K562 (cell line): ENCODE measurements at regions not wholly inside any gene's neighbourhood (a gene's known extent, or its start where the extent isn't known, plus 50 kb on each side); places are given as distances from the start of the nearest gene placed in this dataset.

Source experiments
- ARNT ChIP-seq, 2 experiments: fragments of 450-650 bp; IDR thresholded peaks; 2 replicates each; pipeline ENCODE4 v1.6.1; 2016; ENCODE audit warnings: mild to moderate bottlenecking in 1 of 2
- ATF1 ChIP-seq, 2 experiments: fragments of 450-650 bp in 1 of 2; IDR thresholded peaks; 2 replicates each; pipeline ENCODE4 v1.6.1; 2016; ENCODE audit warnings: missing compliant biosample characterization in 1 of 2, missing genetic modification characterization in 1 of 2
- CBX3 ChIP-seq, 2 experiments: IDR thresholded peaks; 1 replicate in 1 of 2; 2 replicates in 1 of 2; pipeline ENCODE4 v1.6.1; 2012; ENCODE audit warnings: inconsistent platforms in 2 of 2, low read length in 2 of 2, borderline replicate concordance in 1 of 2, control low read depth in 1 of 2
- CBX8 ChIP-seq: fragments of 200-600 bp; sonication (generic); IDR thresholded peaks from 2 replicates; pipeline ENCODE4 v1.6.1; 2012; ENCODE audit warnings: borderline replicate concordance, mixed run types, low read depth, mild to moderate bottlenecking, moderate library complexity, mixed read lengths, low read length, control low read depth, inconsistent platforms; ENCODE audit not compliant: poor library complexity, severe bottlenecking; ENCODE audit errors: extremely low read depth
- CEBPB ChIP-seq: fragments of 450-650 bp; IDR thresholded peaks from 2 replicates; pipeline ENCODE4 v1.6.1; 2016; ENCODE audit warnings: missing genetic modification characterization, missing compliant biosample characterization
- ETV1 ChIP-seq: fragments of 450-650 bp; conservative IDR thresholded peaks from 2 replicates; pipeline ENCODE4 v1.6.1; 2016; ENCODE audit warnings: missing genetic modification characterization, control low read depth, low read depth, missing compliant biosample characterization
- FOXA3 ChIP-seq, 2 experiments: fragments of 450-650 bp in 1 of 2; sonication (generic) in 1 of 2; formaldehyde crosslinking; IDR thresholded peaks in 1 of 2; conservative IDR thresholded peaks in 1 of 2; 2 replicates each; pipeline versions ENCODE4 v1.4.0 to v1.8.0; 2020 to 2022; ENCODE audit warnings: mild to moderate bottlenecking in 2 of 2, missing genetic modification reagents in 1 of 2
- KDM4B ChIP-seq, 2 experiments: fragments of 450-650 bp in 1 of 2; sonication (generic) in 1 of 2; IDR thresholded peaks; 2 replicates each; pipeline ENCODE4 v1.6.1; 2016 to 2017; ENCODE audit warnings: borderline replicate concordance in 2 of 2, antibody characterized with exemption in 1 of 2, low read depth in 1 of 2, mild to moderate bottlenecking in 1 of 2
- KHSRP ChIP-seq: fragments of 450-650 bp; IDR thresholded peaks from 2 replicates; pipeline ENCODE4 v1.6.1; 2017
- MTA2 ChIP-seq: fragments of 450-650 bp; IDR thresholded peaks from 2 replicates; pipeline ENCODE4 v1.6.1; 2016; ENCODE audit warnings: low read depth
- MXI1 ChIP-seq: IDR thresholded peaks from 2 replicates; pipeline ENCODE4 v1.6.1; 2011; ENCODE audit warnings: low read depth, mild to moderate bottlenecking, improper control_type of control experiment, low read length
- MYC ChIP-seq, 2 experiments: fragments of 250-450 bp in 1 of 2; sonication (Bioruptor Pico) in 1 of 2; IDR thresholded peaks; 2 replicates each; pipeline versions ENCODE4 v1.5.1 to v1.6.1; 2012 to 2021; ENCODE audit warnings: low read depth in 2 of 2, borderline replicate concordance in 1 of 2, improper control_type of control experiment in 1 of 2, low read length in 1 of 2, mild to moderate bottlenecking in 1 of 2, moderate library complexity in 1 of 2
- NFE2 ChIP-seq: IDR thresholded peaks from 2 replicates; pipeline ENCODE4 v1.6.1; 2014; ENCODE audit warnings: antibody characterized with exemption, low read depth
- PHB2 ChIP-seq: fragments of 450-650 bp; IDR thresholded peaks from 2 replicates; pipeline ENCODE4 v1.6.1; 2017; ENCODE audit warnings: low read depth
- RBM22 ChIP-seq: fragments of 200-400 bp; formaldehyde crosslinking; IDR thresholded peaks from 2 replicates; pipeline ENCODE4 v1.6.1; 2018; ENCODE audit warnings: low read length, low read depth; ENCODE audit not compliant: poor library complexity, severe bottlenecking
- ZBED1 ChIP-seq: IDR thresholded peaks from 2 replicates; pipeline ENCODE4 v1.6.1; 2014
- ZNF124 ChIP-seq: sonication (generic); formaldehyde crosslinking; IDR thresholded peaks from 2 replicates; pipeline ENCODE4 v1.8.1; 2022; ENCODE audit warnings: missing genetic modification reagents
- ZNF143 ChIP-seq: sonication (generic); formaldehyde crosslinking; IDR thresholded peaks from 2 replicates; pipeline ENCODE4 v1.9.0; 2022; ENCODE audit warnings: mild to moderate bottlenecking, missing genetic modification reagents
- ZNF583 ChIP-seq: fragments of 250-450 bp; sonication (Bioruptor Pico); IDR thresholded peaks from 2 replicates; pipeline ENCODE4 v1.4.0; 2020
- TF ChIP-seq, protein P1 (sequence below): sonication (generic); formaldehyde crosslinking; IDR thresholded peaks from 2 replicates; pipeline ENCODE4 v1.8.0; 2022; ENCODE audit warnings: mild to moderate bottlenecking, missing genetic modification reagents
- TF ChIP-seq, protein P2 (sequence below), 2 experiments: IDR thresholded peaks; 2 replicates each; pipeline ENCODE4 v1.6.1; 2012; ENCODE audit warnings: improper control_type of control experiment in 2 of 2, low read depth in 2 of 2, low read length in 2 of 2, borderline replicate concordance in 1 of 2

- TF ChIP-seq, protein P1, sequence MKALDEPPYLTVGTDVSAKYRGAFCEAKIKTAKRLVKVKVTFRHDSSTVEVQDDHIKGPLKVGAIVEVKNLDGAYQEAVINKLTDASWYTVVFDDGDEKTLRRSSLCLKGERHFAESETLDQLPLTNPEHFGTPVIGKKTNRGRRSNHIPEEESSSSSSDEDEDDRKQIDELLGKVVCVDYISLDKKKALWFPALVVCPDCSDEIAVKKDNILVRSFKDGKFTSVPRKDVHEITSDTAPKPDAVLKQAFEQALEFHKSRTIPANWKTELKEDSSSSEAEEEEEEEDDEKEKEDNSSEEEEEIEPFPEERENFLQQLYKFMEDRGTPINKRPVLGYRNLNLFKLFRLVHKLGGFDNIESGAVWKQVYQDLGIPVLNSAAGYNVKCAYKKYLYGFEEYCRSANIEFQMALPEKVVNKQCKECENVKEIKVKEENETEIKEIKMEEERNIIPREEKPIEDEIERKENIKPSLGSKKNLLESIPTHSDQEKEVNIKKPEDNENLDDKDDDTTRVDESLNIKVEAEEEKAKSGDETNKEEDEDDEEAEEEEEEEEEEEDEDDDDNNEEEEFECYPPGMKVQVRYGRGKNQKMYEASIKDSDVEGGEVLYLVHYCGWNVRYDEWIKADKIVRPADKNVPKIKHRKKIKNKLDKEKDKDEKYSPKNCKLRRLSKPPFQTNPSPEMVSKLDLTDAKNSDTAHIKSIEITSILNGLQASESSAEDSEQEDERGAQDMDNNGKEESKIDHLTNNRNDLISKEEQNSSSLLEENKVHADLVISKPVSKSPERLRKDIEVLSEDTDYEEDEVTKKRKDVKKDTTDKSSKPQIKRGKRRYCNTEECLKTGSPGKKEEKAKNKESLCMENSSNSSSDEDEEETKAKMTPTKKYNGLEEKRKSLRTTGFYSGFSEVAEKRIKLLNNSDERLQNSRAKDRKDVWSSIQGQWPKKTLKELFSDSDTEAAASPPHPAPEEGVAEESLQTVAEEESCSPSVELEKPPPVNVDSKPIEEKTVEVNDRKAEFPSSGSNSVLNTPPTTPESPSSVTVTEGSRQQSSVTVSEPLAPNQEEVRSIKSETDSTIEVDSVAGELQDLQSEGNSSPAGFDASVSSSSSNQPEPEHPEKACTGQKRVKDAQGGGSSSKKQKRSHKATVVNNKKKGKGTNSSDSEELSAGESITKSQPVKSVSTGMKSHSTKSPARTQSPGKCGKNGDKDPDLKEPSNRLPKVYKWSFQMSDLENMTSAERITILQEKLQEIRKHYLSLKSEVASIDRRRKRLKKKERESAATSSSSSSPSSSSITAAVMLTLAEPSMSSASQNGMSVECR (CRISPR knock-in tag), result no peak; the same call in 1 of the 2 replicates
- TF ChIP-seq ARNT (IDR thresholded peaks at IDR 0.05), result peak; percentile 66 to 89; a peak in 3 of 4 replicates
- TF ChIP-seq, protein P2, sequence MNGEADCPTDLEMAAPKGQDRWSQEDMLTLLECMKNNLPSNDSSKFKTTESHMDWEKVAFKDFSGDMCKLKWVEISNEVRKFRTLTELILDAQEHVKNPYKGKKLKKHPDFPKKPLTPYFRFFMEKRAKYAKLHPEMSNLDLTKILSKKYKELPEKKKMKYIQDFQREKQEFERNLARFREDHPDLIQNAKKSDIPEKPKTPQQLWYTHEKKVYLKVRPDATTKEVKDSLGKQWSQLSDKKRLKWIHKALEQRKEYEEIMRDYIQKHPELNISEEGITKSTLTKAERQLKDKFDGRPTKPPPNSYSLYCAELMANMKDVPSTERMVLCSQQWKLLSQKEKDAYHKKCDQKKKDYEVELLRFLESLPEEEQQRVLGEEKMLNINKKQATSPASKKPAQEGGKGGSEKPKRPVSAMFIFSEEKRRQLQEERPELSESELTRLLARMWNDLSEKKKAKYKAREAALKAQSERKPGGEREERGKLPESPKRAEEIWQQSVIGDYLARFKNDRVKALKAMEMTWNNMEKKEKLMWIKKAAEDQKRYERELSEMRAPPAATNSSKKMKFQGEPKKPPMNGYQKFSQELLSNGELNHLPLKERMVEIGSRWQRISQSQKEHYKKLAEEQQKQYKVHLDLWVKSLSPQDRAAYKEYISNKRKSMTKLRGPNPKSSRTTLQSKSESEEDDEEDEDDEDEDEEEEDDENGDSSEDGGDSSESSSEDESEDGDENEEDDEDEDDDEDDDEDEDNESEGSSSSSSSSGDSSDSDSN (IDR thresholded peaks at IDR 0.05; ENCODE audit: borderline replicate concordance in 1 of 2, low read depth in 2 of 2, low read length in 2 of 2), result no peak
- peak; percentile 56 for TF ChIP-seq MTA2
- TF ChIP-seq CEBPB (tag), result peak; percentile 53; the same call in 1 of the 2 replicates
- TF ChIP-seq KDM4B (IDR thresholded peaks at IDR 0.05; ENCODE audit: borderline replicate concordance in 2 of 2, low read depth in 1 of 2), result 0 out of 4 replicates have a peak, but pooled peaks of 1 of the 2 experiments have one; percentile 31
- TF ChIP-seq CBX3 (IDR thresholded peaks at IDR 0.05; ENCODE audit: borderline replicate concordance in 1 of 2, low read length in 2 of 2), result peak in 1 of 2 experiments; percentile 85; a peak in 1 of 3 replicates
- TF ChIP-seq CBX8, result no peak
- no peak for TF ChIP-seq MYC (IDR thresholded peaks at IDR 0.05; ENCODE audit: low read depth, low read length)
- peak; percentile 24; the same call in 1 of the 2 replicates for TF ChIP-seq MYC (CRISPR knock-in tag; IDR thresholded peaks at IDR 0.05; ENCODE audit: borderline replicate concordance, low read depth)
- TF ChIP-seq NFE2, result peak; percentile 92
- no peak for TF ChIP-seq PHB2
- no peak for TF ChIP-seq ZNF583 (CRISPR knock-in tag)
- peak; percentile 84 for TF ChIP-seq ETV1 (tag)
- no peak for TF ChIP-seq MXI1
- no peak for TF ChIP-seq RBM22
- no peak for TF ChIP-seq ZNF143 (CRISPR knock-in tag)
- no peak for TF ChIP-seq ATF1 (CRISPR knock-in tag; IDR thresholded peaks at IDR 0.05)
- peak; percentile 65; the same call in 1 of the 2 replicates for TF ChIP-seq ATF1 (tag; IDR thresholded peaks at IDR 0.05)
- TF ChIP-seq ZBED1, result no peak
- no peak for TF ChIP-seq FOXA3 (CRISPR knock-in tag; conservative IDR thresholded peaks at IDR 0.05 in 1 of 2, IDR thresholded peaks at IDR 0.05 in 1 of 2)
- TF ChIP-seq ZNF124 (CRISPR knock-in tag), result no peak
- TF ChIP-seq KHSRP, result no peak
Observed at GRCh38 chr6:22025468-22026163, 271.2 kb downstream of the PRL start (continued).
